ENCODE measurements at regions not wholly inside any gene's neighbourhood (a gene's known extent, or its start where the extent isn't known, plus 50 kb on each side); places are given as distances from the start of the nearest gene placed in this dataset.

GRCh38 chr12:98182821-98183220 is 332.6 kb upstream of the TMPO start:
- ATAC-seq: no peak

DNA sequence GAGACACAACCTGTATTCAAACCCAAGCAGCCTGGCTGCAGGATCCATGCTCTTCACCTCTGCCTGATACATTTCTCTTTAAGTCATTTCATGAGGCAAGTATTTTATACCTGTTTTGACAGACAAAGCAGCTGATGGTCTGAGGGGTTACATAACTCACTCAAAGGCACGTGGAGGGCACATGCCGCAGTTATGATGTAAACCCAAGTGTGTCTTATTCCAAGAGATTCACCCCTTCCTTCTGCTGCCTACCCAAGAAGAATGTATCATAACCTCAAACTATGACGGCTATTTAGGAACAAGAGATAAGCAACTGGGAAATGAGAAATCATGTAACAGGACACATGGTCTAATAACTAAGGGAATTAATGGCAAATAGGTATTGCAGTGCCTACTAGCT is 329.8 kb upstream of the TMPO start:
- DNase-seq (ENCODE audit: low spot score): no peak

More at GRCh38 chr12:98182821-98183220, 332.6 kb upstream of the TMPO start:
- no peak for DNase-seq (ENCODE audit: low spot score)

GRCh38 chr12:98188650-98189077 is 326.7 kb upstream of the TMPO start:
- DNase-seq (ENCODE audit: low spot score): no peak
- ATAC-seq: no peak

More for the DNA sequence above, 329.8 kb upstream of the TMPO start:
- no peak for ATAC-seq

DNA sequence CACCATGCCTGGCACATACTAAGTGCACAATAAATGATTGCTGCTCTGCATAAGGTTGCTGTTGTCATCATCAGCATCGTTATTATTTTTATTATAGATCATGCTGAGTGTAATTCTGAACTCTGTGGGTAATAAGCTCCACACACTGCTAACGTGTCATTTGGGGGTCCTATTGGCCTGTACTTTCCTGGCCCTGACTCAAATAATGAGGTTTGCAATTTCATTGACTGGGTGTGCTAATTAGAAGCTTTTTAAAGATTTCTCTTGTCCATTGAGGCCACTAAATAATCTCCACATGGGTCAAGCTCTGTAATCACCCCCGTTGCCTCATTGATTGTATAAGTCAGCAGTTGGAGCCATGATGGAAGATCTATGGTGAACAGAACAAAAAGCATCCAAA is 320.8 kb upstream of the TMPO start:
- no peak for DNase-seq (ENCODE audit: low spot score)
- no peak for ATAC-seq

GRCh38 chr12:98198261-98198982 is 317.0 kb upstream of the TMPO start:
- ATAC-seq (no peak), DNase-seq (ENCODE audit: low spot score) (no peak)

DNA sequence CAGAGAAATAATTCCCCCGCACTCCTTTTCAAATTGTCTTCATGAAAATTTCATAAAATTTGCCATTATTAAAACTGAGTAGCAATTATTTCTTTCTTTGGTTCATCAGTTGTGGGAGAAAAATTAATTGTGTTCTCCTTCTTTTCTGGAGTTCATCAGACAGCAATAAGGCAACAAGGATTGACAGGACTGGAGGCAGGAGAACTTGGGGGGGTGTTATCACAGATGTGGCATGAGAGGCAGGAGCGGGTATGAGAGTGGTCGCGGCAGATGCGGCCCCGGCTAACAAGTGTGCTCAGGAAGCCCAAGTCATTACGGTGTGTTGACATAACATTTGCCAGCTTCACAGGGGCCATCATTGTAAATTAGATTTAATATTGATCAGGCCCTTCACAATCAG is 306.6 kb upstream of the TMPO start:
- ATAC-seq: no peak
- no peak for DNase-seq (ENCODE audit: low spot score)

DNA sequence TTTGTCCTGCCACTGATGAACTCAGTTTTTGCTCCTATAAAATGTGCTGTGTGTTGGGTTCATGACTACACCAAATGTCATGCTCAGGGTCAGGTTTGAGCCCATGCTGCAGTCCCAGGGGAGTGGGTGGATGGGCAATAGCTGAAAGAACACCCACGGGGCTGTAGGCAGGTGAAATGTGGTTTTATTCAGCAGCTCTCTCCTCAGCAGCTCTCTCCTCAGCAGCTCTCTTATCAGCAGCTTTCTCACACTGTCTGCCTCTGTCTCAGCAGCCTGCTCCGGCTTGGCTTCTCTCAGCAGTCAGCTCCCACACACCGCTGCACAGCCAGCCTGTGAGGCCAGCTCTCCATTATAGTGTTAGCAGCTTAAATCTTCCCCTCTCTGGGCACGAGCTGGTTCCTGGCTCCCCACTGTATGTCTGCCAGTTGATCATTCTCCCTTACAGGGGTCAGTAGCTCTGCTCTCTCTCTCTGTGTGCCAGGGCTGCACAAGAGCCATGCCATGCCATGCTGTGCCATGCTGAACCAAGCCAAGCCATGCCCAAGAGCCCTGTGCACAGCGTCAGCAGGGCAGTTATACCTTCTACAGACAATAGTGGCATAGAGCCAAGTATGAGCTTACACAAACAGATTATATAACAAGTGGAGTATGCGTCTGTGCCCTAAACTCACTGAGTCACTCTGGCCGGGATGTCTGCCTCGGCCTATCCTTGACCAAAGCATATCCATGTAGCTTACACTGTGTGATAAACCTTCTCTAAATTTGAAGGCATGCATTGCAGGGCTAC is 303.3 kb upstream of the TMPO start:
- ATAC-seq (no peak), DNase-seq (ENCODE audit: low spot score) (no peak)

GRCh38 chr12:98213556-98213955 is 301.8 kb upstream of the TMPO start:
- DNase-seq (ENCODE audit: low spot score): no peak
- no peak for ATAC-seq

DNA sequence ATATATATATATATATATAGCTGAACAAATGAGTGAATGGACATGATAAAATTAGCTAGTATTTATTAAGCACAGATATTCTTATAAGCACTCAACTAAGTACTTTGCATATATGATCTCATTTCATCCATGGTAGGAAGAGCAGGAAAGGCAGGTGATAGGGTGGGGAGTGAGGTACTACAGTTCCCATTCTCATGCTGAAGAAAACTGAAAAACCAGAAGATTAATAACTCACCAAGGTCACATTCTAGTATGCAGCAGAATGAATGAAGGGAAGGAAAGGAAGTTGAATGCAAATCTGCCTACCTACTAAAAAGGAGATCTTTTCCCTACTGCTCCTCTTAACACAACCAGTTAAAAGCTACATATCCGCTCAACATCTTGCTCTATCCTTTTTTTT is 298.1 kb upstream of the TMPO start:
- ATAC-seq: no peak
- no peak for DNase-seq (ENCODE audit: low spot score)

- ATAC-seq: no peak
- no peak for DNase-seq (ENCODE audit: low spot score)
Measured at GRCh38 chr12:98220636-98221035, 294.8 kb upstream of the TMPO start.

GRCh38 chr12:98221243-98221808 is 294.1 kb upstream of the TMPO start:
- DNase-seq (ENCODE audit: low spot score): no peak
- ATAC-seq: no peak

GRCh38 chr12:98222135-98222534 is 293.3 kb upstream of the TMPO start:
- no peak for ATAC-seq
- no peak for DNase-seq (ENCODE audit: low spot score)

- no peak for DNase-seq (ENCODE audit: low spot score)
- ATAC-seq: peak; percentile 79
Measured at GRCh38 chr12:98224584-98225221, 290.7 kb upstream of the TMPO start.

DNA sequence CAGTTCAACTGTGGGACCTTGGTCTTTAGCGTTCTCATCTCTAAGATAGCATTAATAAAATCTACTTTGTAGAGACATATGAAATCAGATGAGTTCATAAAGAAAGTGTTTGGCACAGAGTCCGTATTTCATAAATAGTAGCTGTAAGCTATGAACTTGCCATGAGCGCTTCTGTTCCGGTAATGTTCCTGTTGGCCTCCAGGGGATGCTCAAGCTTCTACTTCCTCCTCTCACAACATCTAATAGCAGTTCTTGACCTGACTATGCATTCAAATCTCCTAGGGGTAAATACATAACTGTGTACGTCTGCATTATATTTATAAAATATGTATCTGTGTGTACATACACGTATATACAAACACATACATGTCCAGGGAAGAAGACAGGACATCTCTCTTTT is 288.2 kb upstream of the TMPO start:
- DNase-seq (ENCODE audit: low spot score): no peak
- no peak for ATAC-seq

GRCh38 chr12:98228683-98229539 is 286.5 kb upstream of the TMPO start:
- no peak for ATAC-seq
- no peak for DNase-seq (ENCODE audit: low spot score)

GRCh38 chr12:98229540-98229924 is 285.9 kb upstream of the TMPO start:
- no peak for ATAC-seq
- DNase-seq (ENCODE audit: low spot score): no peak

- ATAC-seq (peak; percentile 24), DNase-seq (ENCODE audit: low spot score) (no peak)
Measured at GRCh38 chr12:98232753-98233390, 282.5 kb upstream of the TMPO start.

GRCh38 chr12:98235301-98235700 is 280.1 kb upstream of the TMPO start:
- no peak for ATAC-seq
- no peak for DNase-seq (ENCODE audit: low spot score)

DNA sequence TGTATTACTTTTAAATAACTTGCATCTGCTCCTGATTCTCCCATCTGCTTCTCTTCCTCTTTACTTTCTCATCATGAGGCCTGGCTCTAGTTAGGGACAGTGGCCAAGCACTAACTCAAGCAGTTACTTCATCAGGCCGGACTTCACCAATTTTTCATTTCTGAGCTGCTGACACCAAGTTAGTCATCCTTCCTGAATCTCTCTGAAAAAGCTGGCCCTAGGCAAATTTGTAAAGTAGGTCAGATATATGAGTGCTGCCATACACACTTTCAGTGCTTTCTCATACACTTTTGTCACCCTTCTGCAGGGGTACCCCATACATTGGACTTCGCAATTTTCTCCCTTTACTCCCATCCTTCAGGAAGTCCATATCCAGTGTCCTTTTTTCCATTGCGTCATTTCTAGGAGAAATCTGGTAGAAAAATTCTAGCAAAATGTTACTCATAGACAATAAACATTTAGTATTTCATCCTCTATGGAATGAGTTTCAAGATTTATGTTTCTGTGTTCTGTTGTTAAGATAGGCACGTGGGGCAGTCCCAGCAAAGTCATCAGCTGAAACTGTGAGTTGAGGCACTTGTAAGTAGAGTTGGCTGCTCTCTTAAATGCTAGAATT is 276.8 kb upstream of the TMPO start:
- DNase-seq (ENCODE audit: low spot score) (no peak), ATAC-seq (no peak)

DNA sequence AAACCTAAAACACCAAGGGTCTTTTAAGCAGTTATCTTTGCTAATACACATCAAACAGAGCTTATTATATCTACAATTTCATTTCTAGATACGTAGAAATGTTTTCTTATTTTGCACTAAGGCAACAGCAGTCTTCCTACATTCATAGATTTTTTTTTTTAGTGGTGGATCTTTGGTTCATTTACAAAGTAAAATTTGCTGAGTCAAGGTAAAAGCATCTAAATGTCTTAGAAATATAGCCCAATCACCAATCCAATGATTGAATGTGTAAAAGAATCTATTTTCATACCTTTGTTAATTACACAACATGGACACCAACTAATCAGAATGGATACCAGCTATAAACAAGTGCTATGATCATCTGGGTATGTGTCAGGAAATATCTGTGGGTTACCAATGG is 272.2 kb upstream of the TMPO start:
- no peak for ATAC-seq
- DNase-seq (ENCODE audit: low spot score): no peak
